ENCODE measurements at regions not wholly inside any gene's neighbourhood (a gene's known extent, or its start where the extent isn't known, plus 50 kb on each side); places are given as distances from the start of the nearest gene placed in this dataset.

GRCh38 chr3:18295171-18295920 lies 129.8 kb downstream of the SATB1 start:
- peaks cover 22% of the 10 kb centered on the region in 2 experiments for H3K9me3 Mint-ChIP-seq
- no peak overlapping the region for H3K4ac ChIP-seq (ENCODE audit: low read depth, low read length)
- no peak overlapping the region for H2BK120ac ChIP-seq (ENCODE audit: low read depth, low read length, poor library complexity, severe bottlenecking)
- no peaks in the 10 kb centered on the region for H3K79me1 ChIP-seq (ENCODE audit: insufficient read depth, low read depth, low read length, poor library complexity, severe bottlenecking)
- no peak overlapping the region for H2AK5ac ChIP-seq (ENCODE audit: insufficient read length, low read length)
- H4K20me1 ChIP-seq (ENCODE audit: control insufficient read depth, insufficient read depth, insufficient read length), result no peaks in the 10 kb centered on the region
- H3K9ac ChIP-seq (ENCODE audit: extremely low read depth, insufficient read length, low read length), result no peak overlapping the region
- no peak overlapping the region for H3K56ac ChIP-seq (ENCODE audit: insufficient read length, low read depth, low read length)
- H3K14ac ChIP-seq (ENCODE audit: insufficient read depth, low read length), result no peak overlapping the region
- H2BK20ac ChIP-seq (ENCODE audit: low read depth, low read length, poor library complexity, severe bottlenecking), result no peak overlapping the region
- H3K4me3 Mint-ChIP-seq, result no peak overlapping the region
- no peak overlapping the region for H2BK5ac ChIP-seq (ENCODE audit: insufficient read length, low read length)
- no CpG with 5 or more reads among the region's 2 CpGs for WGBS (ENCODE audit: extremely low coverage, insufficient read length, low lambda C conversion rate)
- no peak overlapping the region for H4K5ac ChIP-seq (ENCODE audit: insufficient read length, low read depth, low read length)
- H3K23ac ChIP-seq (ENCODE audit: insufficient read length, low read depth, low read length), result no peak overlapping the region
- H2AFZ ChIP-seq (ENCODE audit: low read length), result no peak overlapping the region
- H3K27ac Mint-ChIP-seq, result no peak overlapping the region; a peak in 1 of 7 replicates
- H4K91ac ChIP-seq (ENCODE audit: insufficient read length, low read depth, low read length), result no peak overlapping the region
- peak; percentile 93 for TF ChIP-seq CTCF (conservative IDR thresholded peaks at IDR 0.05)
- no peaks in the 10 kb centered on the region for H3K27me3 ChIP-seq (ENCODE audit: insufficient read depth, low read length)
- H3K27me3 Mint-ChIP-seq (ENCODE audit: low read depth), result no peaks in the 10 kb centered on the region; the same call in 1 of the 2 replicates
- H3K36me3 Mint-ChIP-seq (ENCODE audit: insufficient read depth in 1 of 3, low read depth in 3 of 3), result peaks cover 0 to 17% (median 14%) of the 10 kb centered on the region in 3 experiments; a peak in 4 of 7 replicates
- no peak overlapping the region for H2BK12ac ChIP-seq (ENCODE audit: insufficient read length, low read depth, low read length)
- H3K27ac ChIP-seq (ENCODE audit: insufficient read length, low read depth, low read length), result no peak overlapping the region
- no peak overlapping the region for H2BK15ac ChIP-seq (ENCODE audit: low read depth, low read length)
- H3K79me2 ChIP-seq (ENCODE audit: insufficient read depth, low read length), result no peaks in the 10 kb centered on the region
- peaks cover 2 to 5% of the 10 kb centered on the region in 2 experiments; a peak in 3 of 4 replicates for H3K4me1 Mint-ChIP-seq
- no peaks in the 10 kb centered on the region for H3K9me3 ChIP-seq (ENCODE audit: control insufficient read depth, low read depth, low read length)
- no peak overlapping the region for H3K4me2 ChIP-seq (ENCODE audit: insufficient read depth, insufficient read length, low read length)
- DNase-seq, result peak; percentile 92
- no peak overlapping the region for H4K8ac ChIP-seq (replicated peaks; ENCODE audit: insufficient read length, low read depth, low read length)
- H3K4me1 ChIP-seq (ENCODE audit: insufficient read depth, low read length), result peaks cover 2% of the 10 kb centered on the region; the same call in 1 of the 2 replicates
- H3K23me2 ChIP-seq (ENCODE audit: insufficient read length, low read depth, low read length, poor library complexity, severe bottlenecking), result no peaks in the 10 kb centered on the region
- H3T11ph ChIP-seq (ENCODE audit: low read length), result no peak overlapping the region
- no peak overlapping the region for H3K18ac ChIP-seq (ENCODE audit: insufficient read length, low read depth, low read length)
